H9 (cell line): ENCODE measurements at regions not wholly inside any gene's neighbourhood (a gene's known extent, or its start where the extent isn't known, plus 50 kb on each side); places are given as distances from the start of the nearest gene placed in this dataset.

Source experiments
- DNase-seq: peaks from one replicate; pipeline ENCODE4 v3.0.0-alpha.2; 2017
- H2AFZ ChIP-seq: one replicate; pipeline ENCODE4 v1.6.1; 2013; ENCODE audit warnings: mild to moderate bottlenecking, low read length, control low read depth, moderate library complexity
- H2AK5ac ChIP-seq: 2 replicates; pipeline ENCODE4 v1.6.1; 2013; ENCODE audit warnings: low read length, control low read depth, mixed read lengths; ENCODE audit not compliant: insufficient read length
- H2BK120ac ChIP-seq: one replicate; pipeline ENCODE4 v1.6.1; 2013; ENCODE audit warnings: low read depth, mild to moderate bottlenecking, low read length, control low read depth, inconsistent platforms; ENCODE audit not compliant: poor library complexity, severe bottlenecking
- H2BK12ac ChIP-seq: 2 replicates; pipeline ENCODE4 v1.6.1; 2013; ENCODE audit warnings: low read length, control low read depth, mixed read lengths, low read depth; ENCODE audit not compliant: insufficient read length
- H2BK15ac ChIP-seq: 2 replicates; pipeline ENCODE4 v1.6.1; 2013; ENCODE audit warnings: low read depth, low read length, control low read depth
- H2BK20ac ChIP-seq: one replicate; pipeline ENCODE4 v1.6.1; 2013; ENCODE audit warnings: low read depth, mild to moderate bottlenecking, low read length, control low read depth, inconsistent platforms; ENCODE audit not compliant: poor library complexity, severe bottlenecking
- H2BK5ac ChIP-seq: 2 replicates; pipeline ENCODE4 v1.6.1; 2013; ENCODE audit warnings: low read length, control low read depth, mixed read lengths; ENCODE audit not compliant: insufficient read length
- H3K14ac ChIP-seq: 2 replicates; pipeline ENCODE4 v1.6.1; 2013; ENCODE audit warnings: low read length, control low read depth; ENCODE audit not compliant: insufficient read depth
- H3K18ac ChIP-seq: 2 replicates; pipeline ENCODE4 v1.6.1; 2013; ENCODE audit warnings: low read depth, mild to moderate bottlenecking, mixed read lengths, low read length, control low read depth; ENCODE audit not compliant: insufficient read length
- H3K23ac ChIP-seq: 2 replicates; pipeline ENCODE4 v1.6.1; 2013; ENCODE audit warnings: low read length, control low read depth, mixed read lengths, low read depth; ENCODE audit not compliant: insufficient read length
- H3K23me2 ChIP-seq: 2 replicates; pipeline ENCODE4 v1.6.1; 2013; ENCODE audit warnings: low read depth, mild to moderate bottlenecking, mixed read lengths, low read length, control low read depth; ENCODE audit not compliant: insufficient read length, poor library complexity, severe bottlenecking
- H3K27ac ChIP-seq: 2 replicates; pipeline ENCODE4 v1.5.1; 2013; ENCODE audit warnings: low read length, control low read depth, mixed read lengths, low read depth; ENCODE audit not compliant: insufficient read length
- H3K27me3 ChIP-seq: 2 replicates; pipeline ENCODE4 v1.6.1; 2013; ENCODE audit warnings: low read length, control low read depth, inconsistent platforms; ENCODE audit not compliant: insufficient read depth
- H3K4ac ChIP-seq: 2 replicates; pipeline ENCODE4 v1.6.1; 2013; ENCODE audit warnings: low read depth, mild to moderate bottlenecking, control low read depth, inconsistent platforms, low read length, moderate library complexity
- H3K4me1 ChIP-seq: 2 replicates; pipeline ENCODE4 v1.6.1; 2013; ENCODE audit warnings: low read length, control low read depth, inconsistent platforms; ENCODE audit not compliant: insufficient read depth
- H3K4me2 ChIP-seq: 2 replicates; pipeline ENCODE4 v1.6.1; 2013; ENCODE audit warnings: low read length, control low read depth, mixed read lengths; ENCODE audit not compliant: insufficient read length, insufficient read depth
- H3K56ac ChIP-seq: 2 replicates; pipeline ENCODE4 v1.6.1; 2013; ENCODE audit warnings: low read depth, mild to moderate bottlenecking, mixed read lengths, low read length, control low read depth; ENCODE audit not compliant: insufficient read length
- H3K79me1 ChIP-seq: 2 replicates; pipeline ENCODE4 v1.6.1; 2013; ENCODE audit warnings: low read depth, mild to moderate bottlenecking, moderate library complexity, low read length, control low read depth, inconsistent platforms; ENCODE audit not compliant: insufficient read depth, poor library complexity, severe bottlenecking
- H3K79me2 ChIP-seq: 2 replicates; pipeline ENCODE4 v1.6.1; 2013; ENCODE audit warnings: low read length, control low read depth, inconsistent platforms; ENCODE audit not compliant: insufficient read depth
- H3K9ac ChIP-seq: 2 replicates; pipeline ENCODE4 v1.6.1; 2013; ENCODE audit warnings: low read length, control low read depth, mixed read lengths; ENCODE audit not compliant: insufficient read length; ENCODE audit errors: extremely low read depth
- H3K9me3 ChIP-seq: one replicate; pipeline ENCODE4 v1.6.1; 2013; ENCODE audit warnings: low read depth, low read length, inconsistent platforms; ENCODE audit not compliant: control insufficient read depth
- H3T11ph ChIP-seq: one replicate; pipeline ENCODE4 v1.6.1; 2013; ENCODE audit warnings: mild to moderate bottlenecking, low read length, control low read depth, inconsistent platforms
- H4K20me1 ChIP-seq: one replicate; pipeline ENCODE4 v1.6.1; 2013; ENCODE audit not compliant: control insufficient read depth, insufficient read length, insufficient read depth
- H4K5ac ChIP-seq: 2 replicates; pipeline ENCODE4 v1.6.1; 2013; ENCODE audit warnings: low read depth, mild to moderate bottlenecking, mixed read lengths, low read length, control low read depth; ENCODE audit not compliant: insufficient read length
- H4K8ac ChIP-seq: replicated peaks from 2 replicates; pipeline ENCODE4 v1.6.1; 2013; ENCODE audit warnings: low read length, control low read depth, mixed read lengths, low read depth; ENCODE audit not compliant: insufficient read length
- H4K91ac ChIP-seq: 2 replicates; pipeline ENCODE4 v1.6.1; 2013; ENCODE audit warnings: low read depth, mild to moderate bottlenecking, moderate library complexity, mixed read lengths, low read length, control low read depth; ENCODE audit not compliant: insufficient read length
- H3K27ac Mint-ChIP-seq, 3 experiments: 2 replicates in 2 of 3; 3 replicates in 1 of 3; pipeline ENCODE4 v1.8.0; 2020 to 2021; ENCODE audit warnings: mixed read lengths in 3 of 3, mild to moderate bottlenecking in 1 of 3, moderate library complexity in 1 of 3
- H3K27me3 Mint-ChIP-seq: 2 replicates; pipeline ENCODE4 v1.8.0; 2021; ENCODE audit warnings: low read depth, mild to moderate bottlenecking, moderate library complexity, mixed read lengths
- H3K36me3 Mint-ChIP-seq, 3 experiments: 2 replicates in 2 of 3; 3 replicates in 1 of 3; pipeline ENCODE4 v1.8.0; 2020 to 2021; ENCODE audit warnings: low read depth in 3 of 3, mixed read lengths in 3 of 3; ENCODE audit not compliant: insufficient read depth in 1 of 3
- H3K4me1 Mint-ChIP-seq, 2 experiments: 2 replicates each; pipeline ENCODE4 v1.8.0; 2020; ENCODE audit warnings: mixed read lengths in 2 of 2
- H3K4me3 Mint-ChIP-seq, 2 experiments: 2 replicates in 1 of 2; 3 replicates in 1 of 2; pipeline ENCODE4 v1.8.0; 2020 to 2021; ENCODE audit warnings: mild to moderate bottlenecking in 2 of 2, mixed read lengths in 2 of 2, moderate library complexity in 1 of 2
- H3K9me3 Mint-ChIP-seq, 2 experiments: 2 replicates in 1 of 2; 3 replicates in 1 of 2; pipeline ENCODE4 v1.8.0; 2020; ENCODE audit warnings: mild to moderate bottlenecking in 2 of 2, mixed read lengths in 2 of 2, moderate library complexity in 1 of 2
- WGBS: extraction: QIAGEN DNeasy Blood & Tissue Kit; methylation state at CpG from one replicate; pipeline ENCODE4 v1.1.7; 2013; ENCODE audit warnings: missing lambda C conversion rate, low lambda C conversion rate, mixed read lengths; ENCODE audit not compliant: insufficient read length; ENCODE audit errors: extremely low coverage; 5-methylcytosine and 5-hydroxymethylcytosine counted together
- TF ChIP-seq, protein P1 (sequence below): fragments of 200-600 bp; sonication (generic); conservative IDR thresholded peaks from 3 replicates; pipeline ENCODE4 v1.8.0; 2021; ENCODE audit warnings: antibody characterized with exemption, mild to moderate bottlenecking

DNA sequence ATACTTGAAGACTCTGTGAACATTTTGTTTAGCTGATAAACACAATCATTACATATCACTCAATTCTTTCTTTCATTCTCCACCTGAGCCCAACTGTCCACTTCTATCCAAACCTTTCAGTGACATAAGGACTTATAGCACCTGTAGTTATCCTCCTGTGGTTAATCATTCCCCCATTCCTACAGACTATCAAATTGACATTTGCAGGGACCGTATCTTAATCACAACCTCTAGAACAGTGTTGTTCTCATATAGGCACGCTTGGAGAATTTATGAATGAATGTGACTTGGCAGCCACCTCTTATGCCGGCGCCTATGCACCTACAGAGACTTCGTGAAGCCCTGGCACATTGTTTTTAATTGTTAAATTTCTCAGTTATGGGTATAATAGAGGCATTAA, 83.9 kb upstream of the CXADR start:
- no CpG with 5 or more reads among the region's 5 CpGs for WGBS
- no peaks in the 10 kb centered on the region for H4K20me1 ChIP-seq
- H3K18ac ChIP-seq: no peak overlapping the region
- TF ChIP-seq, protein P1, sequence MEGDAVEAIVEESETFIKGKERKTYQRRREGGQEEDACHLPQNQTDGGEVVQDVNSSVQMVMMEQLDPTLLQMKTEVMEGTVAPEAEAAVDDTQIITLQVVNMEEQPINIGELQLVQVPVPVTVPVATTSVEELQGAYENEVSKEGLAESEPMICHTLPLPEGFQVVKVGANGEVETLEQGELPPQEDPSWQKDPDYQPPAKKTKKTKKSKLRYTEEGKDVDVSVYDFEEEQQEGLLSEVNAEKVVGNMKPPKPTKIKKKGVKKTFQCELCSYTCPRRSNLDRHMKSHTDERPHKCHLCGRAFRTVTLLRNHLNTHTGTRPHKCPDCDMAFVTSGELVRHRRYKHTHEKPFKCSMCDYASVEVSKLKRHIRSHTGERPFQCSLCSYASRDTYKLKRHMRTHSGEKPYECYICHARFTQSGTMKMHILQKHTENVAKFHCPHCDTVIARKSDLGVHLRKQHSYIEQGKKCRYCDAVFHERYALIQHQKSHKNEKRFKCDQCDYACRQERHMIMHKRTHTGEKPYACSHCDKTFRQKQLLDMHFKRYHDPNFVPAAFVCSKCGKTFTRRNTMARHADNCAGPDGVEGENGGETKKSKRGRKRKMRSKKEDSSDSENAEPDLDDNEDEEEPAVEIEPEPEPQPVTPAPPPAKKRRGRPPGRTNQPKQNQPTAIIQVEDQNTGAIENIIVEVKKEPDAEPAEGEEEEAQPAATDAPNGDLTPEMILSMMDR: no peak
- no peak overlapping the region for H4K8ac ChIP-seq
- H3K79me2 ChIP-seq: no peaks in the 10 kb centered on the region
- Mint-ChIP-seq H3K27ac (no peak overlapping the region), H3K9me3 (peaks cover 13 to 14% of the 10 kb centered on the region in 2 experiments; a peak in 4 of 5 replicates), H3K36me3 (peaks cover 0 to 5% (median 2%) of the 10 kb centered on the region in 3 experiments; a peak in 2 of 7 replicates), H3K4me3 (no peak overlapping the region), H3K4me1 (peaks cover 11 to 16% of the 10 kb centered on the region in 2 experiments), H3K27me3 (peaks cover 3% of the 10 kb centered on the region)
- no peak overlapping the region for H4K5ac ChIP-seq
- H3K9ac ChIP-seq: no peak overlapping the region
- H2BK20ac ChIP-seq: no peak overlapping the region
- no peak overlapping the region for H4K91ac ChIP-seq
- no peaks in the 10 kb centered on the region for H3K79me1 ChIP-seq
- no peaks in the 10 kb centered on the region for H3K23me2 ChIP-seq
- H2BK5ac ChIP-seq: no peak overlapping the region
- no peaks in the 10 kb centered on the region for H3K9me3 ChIP-seq
- no peak overlapping the region for H3K56ac ChIP-seq
- H2BK15ac ChIP-seq: no peak overlapping the region
- no peaks in the 10 kb centered on the region for H3K4me1 ChIP-seq
- H3K27ac ChIP-seq: no peak overlapping the region
- no peak overlapping the region for H2BK12ac ChIP-seq
- H3K23ac ChIP-seq: no peak overlapping the region
- no peak overlapping the region for H2AK5ac ChIP-seq
- no peak overlapping the region for H3K4ac ChIP-seq
- H3T11ph ChIP-seq: no peak overlapping the region
- no peak overlapping the region for H3K14ac ChIP-seq
- H2BK120ac ChIP-seq: no peak overlapping the region
- DNase-seq: no peak
- H3K4me2 ChIP-seq: no peak overlapping the region
- H3K27me3 ChIP-seq: no peaks in the 10 kb centered on the region
- H2AFZ ChIP-seq: no peak overlapping the region
